Kidney (tissue), 13 donors: ENCODE measurements at regions not wholly inside any gene's neighbourhood (a gene's known extent, or its start where the extent isn't known, plus 50 kb on each side); places are given as distances from the start of the nearest gene placed in this dataset.

Experiments
- DNase-seq, 5 donors: peaks; one replicate each; pipeline ENCODE4 v3.0.0-alpha.2; 2013 to 2020
- FAIRE-seq: peaks from 2 replicates; lab custom pipeline; 2012; peaks lifted over from hg19 to GRCh38; lab: Jason Lieb, UNC
- H3K27ac ChIP-seq, 2 donors: one replicate each; pipeline ENCODE4 v1.7.0; 2013; ENCODE audit warnings: low read depth in 2 of 2, low read length in 2 of 2, inconsistent platforms in 1 of 2
- H3K27me3 ChIP-seq: one replicate; pipeline ENCODE4 v1.7.1; 2013; ENCODE audit warnings: low read length, inconsistent platforms; ENCODE audit not compliant: control insufficient read depth, insufficient read depth
- H3K36me3 ChIP-seq, 3 donors: one replicate each; pipeline versions ENCODE4 v1.7.0 to v1.7.1; 2013; ENCODE audit warnings: low read length in 3 of 3, control low read depth in 1 of 3, inconsistent platforms in 1 of 3; ENCODE audit not compliant: insufficient read depth in 3 of 3, control insufficient read depth in 2 of 3
- H3K4me1 ChIP-seq, 3 donors: one replicate each; pipeline versions ENCODE4 v1.7.0 to v1.7.1; 2013; ENCODE audit warnings: low read length in 3 of 3, inconsistent platforms in 1 of 3, low read depth in 1 of 3; ENCODE audit not compliant: control insufficient read depth in 2 of 3, insufficient read depth in 2 of 3
- H3K4me3 ChIP-seq, 3 donors: one replicate each; pipeline versions ENCODE4 v1.7.0 to v1.8.1; 2013; ENCODE audit warnings: low read length in 3 of 3, control low read depth in 1 of 3, inconsistent platforms in 1 of 3
- H3K9ac ChIP-seq, 3 donors: one replicate each; pipeline versions ENCODE4 v1.7.0 to v1.7.1; 2013; ENCODE audit warnings: low read length in 3 of 3, control low read depth in 1 of 3, inconsistent platforms in 1 of 3
- H3K9me3 ChIP-seq, 3 donors: one replicate each; pipeline versions ENCODE4 v1.7.0 to v1.7.1; 2013; ENCODE audit warnings: low read length in 3 of 3, control low read depth in 1 of 3, inconsistent platforms in 1 of 3; ENCODE audit not compliant: control insufficient read depth in 2 of 3, insufficient read depth in 1 of 3
- intact Hi-C: fragments of 100-400 bp; cut with DNase I; formaldehyde crosslinking; loops from one replicate; pipeline ENCODE4 v1.11.1; 2022
- TF ChIP-seq, protein P1 (sequence below): IDR thresholded peaks from 3 replicates; pipeline ENCODE4 v1.5.1; 2012; ENCODE audit warnings: mild to moderate bottlenecking, moderate library complexity, borderline replicate concordance; ENCODE audit not compliant: insufficient read depth; ENCODE audit errors: extremely low read depth
- donor health status: control.
- donor health status: control.
- donor health status: control.
- donor health status: control.
- donor health status: control.
- donor health status: DM: yes; HTN: yes; CAD: no.
- donor health status: Normal renal cell carcinoma (clear cell type).

DNA sequence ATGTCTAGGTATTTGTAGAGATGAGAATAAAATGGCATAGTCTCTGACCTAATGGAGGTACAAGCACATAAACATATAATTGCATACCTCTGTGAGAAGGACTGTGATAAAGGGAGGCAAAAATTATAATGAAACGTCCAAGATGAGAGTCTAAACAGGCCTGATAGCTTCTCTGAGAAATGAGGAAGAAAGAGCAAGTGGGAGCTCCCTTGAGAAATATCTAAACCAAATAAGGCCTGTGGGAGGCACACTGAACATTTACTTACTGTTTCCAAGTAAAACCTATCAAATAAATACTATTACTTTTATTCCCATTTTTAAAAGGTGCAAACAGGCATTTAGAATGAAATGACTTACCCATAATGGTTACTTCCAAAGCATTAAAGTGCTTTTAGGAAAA, 125.6 kb upstream of the PAPPA start:
- Histone ChIP-seq H3K27me3 (no peaks in the 10 kb centered on the region), H3K36me3 (no peaks in the 10 kb centered on the region), H3K4me3 (no peak overlapping the region), H3K4me1 (peaks cover 0 to 2% (median 1%) of the 10 kb centered on the region in 3 donors), H3K9me3 (no peaks in the 10 kb centered on the region), H3K9ac (no peak overlapping the region), H3K27ac (no peak overlapping the region)
- DNase-seq (no peak), FAIRE-seq (no peak)
- TF ChIP-seq, protein P1, sequence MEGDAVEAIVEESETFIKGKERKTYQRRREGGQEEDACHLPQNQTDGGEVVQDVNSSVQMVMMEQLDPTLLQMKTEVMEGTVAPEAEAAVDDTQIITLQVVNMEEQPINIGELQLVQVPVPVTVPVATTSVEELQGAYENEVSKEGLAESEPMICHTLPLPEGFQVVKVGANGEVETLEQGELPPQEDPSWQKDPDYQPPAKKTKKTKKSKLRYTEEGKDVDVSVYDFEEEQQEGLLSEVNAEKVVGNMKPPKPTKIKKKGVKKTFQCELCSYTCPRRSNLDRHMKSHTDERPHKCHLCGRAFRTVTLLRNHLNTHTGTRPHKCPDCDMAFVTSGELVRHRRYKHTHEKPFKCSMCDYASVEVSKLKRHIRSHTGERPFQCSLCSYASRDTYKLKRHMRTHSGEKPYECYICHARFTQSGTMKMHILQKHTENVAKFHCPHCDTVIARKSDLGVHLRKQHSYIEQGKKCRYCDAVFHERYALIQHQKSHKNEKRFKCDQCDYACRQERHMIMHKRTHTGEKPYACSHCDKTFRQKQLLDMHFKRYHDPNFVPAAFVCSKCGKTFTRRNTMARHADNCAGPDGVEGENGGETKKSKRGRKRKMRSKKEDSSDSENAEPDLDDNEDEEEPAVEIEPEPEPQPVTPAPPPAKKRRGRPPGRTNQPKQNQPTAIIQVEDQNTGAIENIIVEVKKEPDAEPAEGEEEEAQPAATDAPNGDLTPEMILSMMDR = no peak
- intact Hi-C loops = no loop called here

DNA sequence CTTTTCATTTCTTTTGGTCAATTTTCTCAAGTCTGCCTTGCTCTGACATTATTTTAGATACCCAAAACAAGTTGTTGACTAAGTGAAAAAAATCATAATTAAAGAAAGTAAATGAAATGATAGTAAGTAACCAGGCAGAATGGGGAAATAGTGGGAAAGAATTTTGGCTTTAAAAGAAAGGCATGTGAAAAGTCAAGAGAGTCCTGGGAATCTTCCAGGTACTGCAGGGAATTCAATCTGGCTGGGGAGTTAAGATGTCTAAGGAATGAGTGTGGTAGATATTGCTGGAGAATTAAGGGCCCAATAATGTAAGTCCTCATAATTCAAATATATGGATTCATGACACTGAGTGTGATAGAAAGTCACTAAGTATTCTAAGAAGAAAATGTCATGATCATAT, 123.1 kb upstream of the PAPPA start:
- Histone ChIP-seq H3K9me3 (no peaks in the 10 kb centered on the region), H3K9ac (no peak overlapping the region), H3K27me3 (no peaks in the 10 kb centered on the region), H3K27ac (no peak overlapping the region), H3K36me3 (no peaks in the 10 kb centered on the region), H3K4me3 (no peak overlapping the region), H3K4me1 (peaks cover 0 to 7% (median 4%) of the 10 kb centered on the region in 3 donors)
- FAIRE-seq (no peak), DNase-seq (no peak)
- TF ChIP-seq, protein P1 = no peak
- intact Hi-C loops = no loop called here

DNA sequence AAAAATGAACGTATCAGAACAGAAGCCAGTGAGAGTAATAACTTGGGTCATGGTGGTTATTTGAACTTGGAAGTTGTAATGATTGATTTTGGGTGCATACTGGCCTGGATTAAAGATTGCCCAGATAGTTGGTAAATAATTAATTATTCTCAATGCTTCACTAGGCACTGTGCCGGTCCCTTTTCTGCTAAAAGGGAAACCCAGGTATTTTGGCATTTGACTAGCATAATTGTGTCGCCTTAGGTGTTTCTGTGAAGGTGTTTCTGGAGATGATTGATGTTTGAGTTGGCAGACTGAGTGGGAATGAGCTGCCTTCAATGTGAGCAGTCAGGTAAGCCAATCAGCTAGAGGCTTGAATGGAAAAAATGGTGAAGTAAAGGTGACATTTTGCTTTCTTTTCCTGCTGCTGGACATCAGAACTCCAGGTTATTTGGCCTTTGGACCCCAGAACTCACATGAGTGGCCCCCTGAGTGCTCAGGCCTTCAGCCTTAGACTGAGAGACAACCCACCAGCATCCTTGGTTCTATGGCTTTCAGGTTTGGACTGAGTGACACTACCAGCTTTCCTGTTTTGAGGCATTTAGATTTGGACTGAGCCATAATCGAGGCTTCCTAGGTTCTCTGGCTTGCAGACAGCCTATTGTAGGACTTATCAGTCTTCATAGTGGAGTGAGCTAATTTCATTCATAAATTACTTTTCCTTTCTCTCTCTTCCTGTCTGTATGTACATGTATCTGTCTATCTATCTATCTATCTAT, 120.7 kb upstream of the PAPPA start:
- Histone ChIP-seq H3K9me3 (no peaks in the 10 kb centered on the region), H3K36me3 (no peaks in the 10 kb centered on the region), H3K27ac (peak overlapping the region; percentile 2 to 33), H3K4me1 (peaks cover 0 to 7% (median 4%) of the 10 kb centered on the region in 3 donors), H3K4me3 (peak overlapping the region in 2 of 3 donors; percentile 12 to 28), H3K27me3 (no peaks in the 10 kb centered on the region), H3K9ac (no peak overlapping the region)
- intact Hi-C loops = no loop called here
- DNase-seq (peak in 3 of 5 donors; percentile 10 to 45 (median 40)), FAIRE-seq (peak; percentile 97)
- TF ChIP-seq, protein P1 = no peak
